Liver (tissue), 7 donors: ENCODE measurements at regions not wholly inside any gene's neighbourhood (a gene's known extent, or its start where the extent isn't known, plus 50 kb on each side); places are given as distances from the start of the nearest gene placed in this dataset.

Experiments used
- DNase-seq: peaks from one replicate; pipeline ENCODE4 v3.0.0-alpha.2; 2017; ENCODE audit warnings: low spot score
- H3K27ac ChIP-seq, 2 donors: one replicate each; pipeline ENCODE4 v1.7.0; 2013; ENCODE audit warnings: inconsistent platforms in 2 of 2, low read length in 2 of 2, control low read depth in 1 of 2, low read depth in 1 of 2, mild to moderate bottlenecking in 1 of 2
- H3K27me3 ChIP-seq, 4 donors: one replicate each; pipeline versions ENCODE4 v1.6.1 to v1.7.0; 2013; ENCODE audit warnings: low read length in 3 of 4, inconsistent platforms in 1 of 4, mild to moderate bottlenecking in 1 of 4, moderate library complexity in 1 of 4; ENCODE audit not compliant: control insufficient read depth in 4 of 4, insufficient read depth in 4 of 4
- H3K36me3 ChIP-seq, 4 donors: one replicate each; pipeline versions ENCODE4 v1.6.1 to v1.7.0; 2013; ENCODE audit warnings: low read length in 3 of 4, mild to moderate bottlenecking in 3 of 4, low read depth in 1 of 4, moderate library complexity in 1 of 4; ENCODE audit not compliant: control insufficient read depth in 4 of 4, insufficient read depth in 3 of 4
- H3K4me1 ChIP-seq, 4 donors: one replicate each; pipeline versions ENCODE4 v1.6.1 to v1.7.0; 2013; ENCODE audit warnings: low read length in 3 of 4, mild to moderate bottlenecking in 3 of 4, moderate library complexity in 1 of 4; ENCODE audit not compliant: control insufficient read depth in 4 of 4, insufficient read depth in 4 of 4
- H3K4me3 ChIP-seq, 3 donors: one replicate each; pipeline versions ENCODE4 v1.6.1 to v1.7.0; 2013; ENCODE audit warnings: low read length in 3 of 3, control low read depth in 1 of 3, low read depth in 1 of 3, mild to moderate bottlenecking in 1 of 3
- H3K9ac ChIP-seq, 2 donors: one replicate each; pipeline ENCODE4 v1.7.0; 2013; ENCODE audit warnings: low read length in 2 of 2, mild to moderate bottlenecking in 2 of 2, moderate library complexity in 2 of 2, control low read depth in 1 of 2, low read depth in 1 of 2
- H3K9me3 ChIP-seq, 4 donors: one replicate each; pipeline versions ENCODE4 v1.6.1 to v1.7.0; 2013; ENCODE audit warnings: low read length in 3 of 4; ENCODE audit not compliant: control insufficient read depth in 4 of 4
- EGR1 ChIP-seq, 2 donors: IDR thresholded peaks; 2 replicates each; pipeline ENCODE4 v1.6.1; 2016 to 2018; ENCODE audit warnings: antibody characterized with exemption in 2 of 2, low read depth in 2 of 2
- FOXA1 ChIP-seq: IDR thresholded peaks from 2 replicates; pipeline ENCODE4 v1.6.1; 2016; ENCODE audit warnings: antibody characterized with exemption
- HNF4A ChIP-seq, 2 donors: conservative IDR thresholded peaks; 2 replicates each; pipeline ENCODE4 v1.6.1; 2016; ENCODE audit warnings: antibody characterized with exemption in 2 of 2, mild to moderate bottlenecking in 2 of 2
- HNF4G ChIP-seq: IDR thresholded peaks from 2 replicates; pipeline ENCODE4 v1.6.1; 2016; ENCODE audit warnings: antibody characterized with exemption
- JUND ChIP-seq, 2 donors: IDR thresholded peaks; 2 replicates each; pipeline ENCODE4 v1.6.1; 2016; ENCODE audit warnings: antibody characterized with exemption in 2 of 2
- NR2F2 ChIP-seq: IDR thresholded peaks from 2 replicates; pipeline ENCODE4 v1.6.1; 2016; ENCODE audit warnings: antibody characterized with exemption
- RAD21 ChIP-seq, 2 donors: IDR thresholded peaks; 2 replicates each; pipeline ENCODE4 v1.6.1; 2016; ENCODE audit warnings: antibody characterized with exemption in 2 of 2, mild to moderate bottlenecking in 2 of 2
- RXRA ChIP-seq, 2 donors: IDR thresholded peaks; 2 replicates each; pipeline ENCODE4 v1.6.1; 2017 to 2018; ENCODE audit warnings: antibody characterized with exemption in 2 of 2, mild to moderate bottlenecking in 1 of 2
- SP1 ChIP-seq: IDR thresholded peaks from 2 replicates; pipeline ENCODE4 v1.6.1; 2018; ENCODE audit warnings: antibody characterized with exemption, mild to moderate bottlenecking
- TAF1 ChIP-seq: conservative IDR thresholded peaks from 2 replicates; pipeline ENCODE4 v1.6.1; 2016; ENCODE audit warnings: antibody characterized with exemption, mild to moderate bottlenecking
- YY1 ChIP-seq: IDR thresholded peaks from 2 replicates; pipeline ENCODE4 v1.6.1; 2016; ENCODE audit warnings: antibody characterized with exemption, mild to moderate bottlenecking
- WGBS: extraction: QIAGEN DNeasy Blood & Tissue Kit; methylation state at CpG from one replicate; pipeline ENCODE4 v1.1.7; 2013; 5-methylcytosine and 5-hydroxymethylcytosine counted together
- TF ChIP-seq, protein P1 (sequence below): IDR thresholded peaks from 2 replicates; pipeline ENCODE4 v1.6.1; 2016; ENCODE audit warnings: antibody characterized with exemption
- TF ChIP-seq, protein P2 (sequence below): IDR thresholded peaks from 2 replicates; pipeline ENCODE4 v1.6.1; 2016; ENCODE audit warnings: antibody characterized with exemption
- TF ChIP-seq, protein P3 (sequence below): IDR thresholded peaks from 2 replicates; pipeline ENCODE4 v1.6.1; 2016; ENCODE audit warnings: antibody characterized with exemption, mild to moderate bottlenecking
- TF ChIP-seq, protein P4 (sequence below): IDR thresholded peaks from 2 replicates; pipeline ENCODE4 v1.6.1; 2016; ENCODE audit warnings: antibody characterized with exemption
- donor health status: healthy.
- donor health status: healthy.
- donor health status: healthy.
- donor health status: healthy.

DNA sequence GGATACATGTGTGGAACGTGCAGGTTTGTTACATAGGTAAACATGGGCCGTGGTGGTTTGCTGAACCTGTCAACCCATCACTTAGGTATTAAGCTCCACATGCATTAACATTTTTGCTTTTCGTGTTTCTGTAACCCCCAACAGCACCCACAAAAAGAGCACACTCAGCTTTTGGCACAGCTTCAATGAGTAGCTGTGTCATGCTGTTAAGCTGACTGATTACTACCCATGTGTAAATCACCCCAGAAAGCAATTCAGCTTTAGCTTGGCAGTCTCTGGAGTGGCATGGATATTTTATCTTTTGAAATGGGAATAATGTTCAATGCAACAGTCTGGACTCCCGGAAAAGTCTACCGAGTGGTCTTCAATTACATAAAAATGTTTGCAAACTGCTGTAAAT is 734.3 kb downstream of the STIM2 start (continued):
- TF ChIP-seq, protein P1, sequence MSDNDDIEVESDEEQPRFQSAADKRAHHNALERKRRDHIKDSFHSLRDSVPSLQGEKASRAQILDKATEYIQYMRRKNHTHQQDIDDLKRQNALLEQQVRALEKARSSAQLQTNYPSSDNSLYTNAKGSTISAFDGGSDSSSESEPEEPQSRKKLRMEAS, result no peak
- TF ChIP-seq, protein P2, sequence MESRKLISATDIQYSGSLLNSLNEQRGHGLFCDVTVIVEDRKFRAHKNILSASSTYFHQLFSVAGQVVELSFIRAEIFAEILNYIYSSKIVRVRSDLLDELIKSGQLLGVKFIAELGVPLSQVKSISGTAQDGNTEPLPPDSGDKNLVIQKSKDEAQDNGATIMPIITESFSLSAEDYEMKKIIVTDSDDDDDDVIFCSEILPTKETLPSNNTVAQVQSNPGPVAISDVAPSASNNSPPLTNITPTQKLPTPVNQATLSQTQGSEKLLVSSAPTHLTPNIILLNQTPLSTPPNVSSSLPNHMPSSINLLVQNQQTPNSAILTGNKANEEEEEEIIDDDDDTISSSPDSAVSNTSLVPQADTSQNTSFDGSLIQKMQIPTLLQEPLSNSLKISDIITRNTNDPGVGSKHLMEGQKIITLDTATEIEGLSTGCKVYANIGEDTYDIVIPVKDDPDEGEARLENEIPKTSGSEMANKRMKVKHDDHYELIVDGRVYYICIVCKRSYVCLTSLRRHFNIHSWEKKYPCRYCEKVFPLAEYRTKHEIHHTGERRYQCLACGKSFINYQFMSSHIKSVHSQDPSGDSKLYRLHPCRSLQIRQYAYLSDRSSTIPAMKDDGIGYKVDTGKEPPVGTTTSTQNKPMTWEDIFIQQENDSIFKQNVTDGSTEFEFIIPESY, result no peak
- TF ChIP-seq EGR1 (IDR thresholded peaks at IDR 0.05; ENCODE audit: low read depth in 2 of 2), result no peak
- TF ChIP-seq TAF1, result no peak
- TF ChIP-seq SP1, result no peak

DNA sequence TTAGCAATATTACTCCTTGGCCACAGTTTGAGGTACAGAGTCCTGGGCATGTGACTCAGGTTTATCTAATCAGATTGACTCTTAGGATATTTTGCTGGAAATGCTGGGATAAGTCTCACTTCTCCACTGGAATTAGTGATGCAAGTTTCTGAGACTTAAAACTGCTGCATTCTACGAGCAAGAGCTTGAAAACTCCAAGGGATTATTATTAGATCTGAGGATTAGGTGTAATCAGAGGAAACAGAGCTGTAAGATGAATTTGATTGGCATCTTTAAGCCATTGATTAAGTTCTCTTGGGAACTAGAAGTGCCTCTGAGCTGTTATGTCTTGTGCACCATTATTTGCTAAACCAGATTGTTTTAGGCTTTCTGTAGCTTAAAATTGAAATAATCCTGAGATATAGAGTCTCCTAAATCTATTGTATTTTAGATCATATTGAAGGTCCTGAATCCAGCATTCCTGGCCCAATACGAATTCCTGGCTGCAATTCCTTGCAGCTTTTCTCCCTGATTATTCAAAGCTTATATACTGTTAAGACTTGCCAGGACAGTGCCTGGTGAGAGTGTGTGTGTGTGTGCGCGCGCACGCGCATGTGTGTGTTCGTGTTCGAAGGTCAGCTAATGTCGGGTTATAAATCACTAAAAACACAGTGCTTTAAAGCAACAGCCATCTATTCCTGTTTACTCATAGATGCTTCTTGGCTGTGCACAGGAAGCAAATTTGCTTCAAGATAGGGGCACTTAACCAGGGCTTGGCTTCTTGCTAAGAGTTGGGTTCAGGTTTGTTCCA is 735.1 kb downstream of the STIM2 start:
- Histone ChIP-seq H3K9ac (no peak overlapping the region), H3K9me3 (peaks cover 0 to 2% (median 0%) of the 10 kb centered on the region in 4 donors), H3K36me3 (no peaks in the 10 kb centered on the region), H3K4me1 (no peaks in the 10 kb centered on the region), H3K4me3 (no peak overlapping the region), H3K27me3 (peaks cover 0 to 2% (median under 1%) of the 10 kb centered on the region in 4 donors), H3K27ac (no peak overlapping the region)
- WGBS, result 61% methylated on average over 10 of the region's 10 CpGs
- TF ChIP-seq, protein P1, result no peak
- TF ChIP-seq, protein P3, sequence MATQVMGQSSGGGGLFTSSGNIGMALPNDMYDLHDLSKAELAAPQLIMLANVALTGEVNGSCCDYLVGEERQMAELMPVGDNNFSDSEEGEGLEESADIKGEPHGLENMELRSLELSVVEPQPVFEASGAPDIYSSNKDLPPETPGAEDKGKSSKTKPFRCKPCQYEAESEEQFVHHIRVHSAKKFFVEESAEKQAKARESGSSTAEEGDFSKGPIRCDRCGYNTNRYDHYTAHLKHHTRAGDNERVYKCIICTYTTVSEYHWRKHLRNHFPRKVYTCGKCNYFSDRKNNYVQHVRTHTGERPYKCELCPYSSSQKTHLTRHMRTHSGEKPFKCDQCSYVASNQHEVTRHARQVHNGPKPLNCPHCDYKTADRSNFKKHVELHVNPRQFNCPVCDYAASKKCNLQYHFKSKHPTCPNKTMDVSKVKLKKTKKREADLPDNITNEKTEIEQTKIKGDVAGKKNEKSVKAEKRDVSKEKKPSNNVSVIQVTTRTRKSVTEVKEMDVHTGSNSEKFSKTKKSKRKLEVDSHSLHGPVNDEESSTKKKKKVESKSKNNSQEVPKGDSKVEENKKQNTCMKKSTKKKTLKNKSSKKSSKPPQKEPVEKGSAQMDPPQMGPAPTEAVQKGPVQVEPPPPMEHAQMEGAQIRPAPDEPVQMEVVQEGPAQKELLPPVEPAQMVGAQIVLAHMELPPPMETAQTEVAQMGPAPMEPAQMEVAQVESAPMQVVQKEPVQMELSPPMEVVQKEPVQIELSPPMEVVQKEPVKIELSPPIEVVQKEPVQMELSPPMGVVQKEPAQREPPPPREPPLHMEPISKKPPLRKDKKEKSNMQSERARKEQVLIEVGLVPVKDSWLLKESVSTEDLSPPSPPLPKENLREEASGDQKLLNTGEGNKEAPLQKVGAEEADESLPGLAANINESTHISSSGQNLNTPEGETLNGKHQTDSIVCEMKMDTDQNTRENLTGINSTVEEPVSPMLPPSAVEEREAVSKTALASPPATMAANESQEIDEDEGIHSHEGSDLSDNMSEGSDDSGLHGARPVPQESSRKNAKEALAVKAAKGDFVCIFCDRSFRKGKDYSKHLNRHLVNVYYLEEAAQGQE, result no peak
- TF ChIP-seq SP1 (no peak), HNF4A (conservative IDR thresholded peaks at IDR 0.05) (no peak), NR2F2 (no peak), RXRA (IDR thresholded peaks at IDR 0.05) (no peak), YY1 (no peak), TAF1 (no peak), JUND (IDR thresholded peaks at IDR 0.05) (no peak), FOXA1 (no peak), RAD21 (IDR thresholded peaks at IDR 0.05) (no peak), HNF4G (no peak)
- TF ChIP-seq, protein P2, result no peak
- TF ChIP-seq, protein P4, sequence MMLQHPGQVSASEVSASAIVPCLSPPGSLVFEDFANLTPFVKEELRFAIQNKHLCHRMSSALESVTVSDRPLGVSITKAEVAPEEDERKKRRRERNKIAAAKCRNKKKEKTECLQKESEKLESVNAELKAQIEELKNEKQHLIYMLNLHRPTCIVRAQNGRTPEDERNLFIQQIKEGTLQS, result no peak
- no peak for DNase-seq
